ENCODE measurements at regions not wholly inside any gene's neighbourhood (a gene's known extent, or its start where the extent isn't known, plus 50 kb on each side); places are given as distances from the start of the nearest gene placed in this dataset.

GRCh38 chr3:167941234-167941995, 154.3 kb downstream of the GOLIM4 start:
- ChIA-PET CTCF (no interaction called here), POLR2A (no interaction called here)
- Histone ChIP-seq H3K4me3 (no peak overlapping the region), H3K4me2 (no peak overlapping the region), H3K9me3 (no peaks in the 10 kb centered on the region), H3K4me1 (no peaks in the 10 kb centered on the region), H3K27ac (no peak overlapping the region)
- DNase-seq (ENCODE audit: low read depth in 1 of 2, low spot score in 1 of 2) (no peak), ATAC-seq (no peak), FAIRE-seq (no peak)
- 44% methylated on average over 7 of the region's 7 CpGs for WGBS (ENCODE audit: missing lambda C conversion rate)
- TF ChIP-seq RNF2 (IDR thresholded peaks at IDR 0.05; ENCODE audit: borderline replicate concordance, low read depth) (no peak), KDM1A (IDR thresholded peaks at IDR 0.05; ENCODE audit: low read depth) (no peak), CEBPB (IDR thresholded peaks at IDR 0.05) (no peak), ATOH8 (CRISPR knock-in tag; IDR thresholded peaks at IDR 0.05; ENCODE audit: low read depth) (no peak), MYC (IDR thresholded peaks at IDR 0.05; ENCODE audit: borderline replicate concordance, low read length) (no peak), HOXB13 (CRISPR knock-in tag; IDR thresholded peaks at IDR 0.05; ENCODE audit: low read depth) (no peak), HES2 (IDR thresholded peaks at IDR 0.05) (no peak), MAX (IDR thresholded peaks at IDR 0.05) (no peak), EHMT2 (IDR thresholded peaks at IDR 0.05; ENCODE audit: low read depth) (no peak), RAD21 (conservative IDR thresholded peaks at IDR 0.05 in 1 of 2, IDR thresholded peaks at IDR 0.05 in 1 of 2) (no peak), TP53 (CRISPR knock-in tag; IDR thresholded peaks at IDR 0.05) (no peak), EHF (CRISPR knock-in tag; IDR thresholded peaks at IDR 0.05) (no peak), ESRRA (IDR thresholded peaks at IDR 0.05; ENCODE audit: borderline replicate concordance, low read length) (no peak), POLR2AphosphoS2 (conservative IDR thresholded peaks at IDR 0.05; ENCODE audit: low read length) (no peak), CHD4 (IDR thresholded peaks at IDR 0.05; ENCODE audit: borderline replicate concordance) (no peak), JUNB (IDR thresholded peaks at IDR 0.05) (no peak), BHLHE40 (IDR thresholded peaks at IDR 0.05; ENCODE audit: low read depth, low read length) (no peak), HDAC2 (IDR thresholded peaks at IDR 0.05) (no peak), CBX8 (IDR thresholded peaks at IDR 0.05) (no peak), ZFP36 (IDR thresholded peaks at IDR 0.05; ENCODE audit: borderline replicate concordance, partially characterized antibody) (no peak)

- CTCF ChIA-PET: no interaction called here
Measured at GRCh38 chr3:167940241-167940640, 155.5 kb downstream of the GOLIM4 start.

More at GRCh38 chr3:167940241-167940640, 155.5 kb downstream of the GOLIM4 start:
- Histone ChIP-seq H3K9me3 (no peaks in the 10 kb centered on the region), H3K4me3 (no peak overlapping the region), H3K27ac (no peak overlapping the region), H3K4me2 (no peak overlapping the region), H3K4me1 (no peaks in the 10 kb centered on the region)
- DNase-seq (ENCODE audit: low read depth in 1 of 2, low spot score in 1 of 2) (no peak), FAIRE-seq (no peak), ATAC-seq (no peak)
- POLR2A ChIA-PET: no interaction called here
- 51% methylated on average over 3 of the region's 3 CpGs for WGBS (ENCODE audit: missing lambda C conversion rate)
- TF ChIP-seq PHF8 (IDR thresholded peaks at IDR 0.05; ENCODE audit: borderline replicate concordance, low read depth) (no peak), MAX (IDR thresholded peaks at IDR 0.05) (no peak), HES2 (IDR thresholded peaks at IDR 0.05) (no peak), NR3C1 (IDR thresholded peaks at IDR 0.05) (no peak), ZFP36 (IDR thresholded peaks at IDR 0.05; ENCODE audit: borderline replicate concordance, partially characterized antibody) (no peak), FOXS1 (CRISPR knock-in tag; IDR thresholded peaks at IDR 0.05) (no peak), NFE2L2 (conservative IDR thresholded peaks at IDR 0.05; ENCODE audit: low read length) (no peak), TFCP2L1 (CRISPR knock-in tag; IDR thresholded peaks at IDR 0.05) (no peak), ZNF302 (CRISPR knock-in tag; IDR thresholded peaks at IDR 0.05) (no peak), KDM1A (IDR thresholded peaks at IDR 0.05; ENCODE audit: low read depth) (no peak), SMC3 (IDR thresholded peaks at IDR 0.05) (no peak), BHLHE40 (IDR thresholded peaks at IDR 0.05; ENCODE audit: low read depth, low read length) (no peak), SREBF2 (IDR thresholded peaks at IDR 0.05) (no peak), TP53 (CRISPR knock-in tag; IDR thresholded peaks at IDR 0.05) (no peak), REST (IDR thresholded peaks at IDR 0.05) (no peak), RARB (CRISPR knock-in tag; IDR thresholded peaks at IDR 0.05) (no peak)
